Loucy (cell line): ENCODE measurements at regions not wholly inside any gene's neighbourhood (a gene's known extent, or its start where the extent isn't known, plus 50 kb on each side); places are given as distances from the start of the nearest gene placed in this dataset.

Experiments
- H2AFZ ChIP-seq: fragments of 200-600 bp; sonication (generic); 2 replicates; pipeline ENCODE4 v1.6.0; 2016; ENCODE audit warnings: antibody characterized with exemption, mild to moderate bottlenecking, low read length, moderate library complexity
- H3F3A ChIP-seq: fragments of 200-600 bp; 2 replicates; pipeline ENCODE4 v1.6.0; 2016; ENCODE audit warnings: antibody characterized with exemption, low read depth, mild to moderate bottlenecking
- H3K27me3 ChIP-seq: fragments of 200-600 bp; sonication (generic); 2 replicates; pipeline ENCODE4 v1.6.1; 2014; ENCODE audit warnings: low read length, mild to moderate bottlenecking; ENCODE audit not compliant: insufficient read depth, poor library complexity, severe bottlenecking
- H3K36me3 ChIP-seq: fragments of 200-600 bp; sonication (generic); 2 replicates; pipeline ENCODE4 v1.6.1; 2016; ENCODE audit warnings: low read length; ENCODE audit not compliant: insufficient read depth
- H3K4me1 ChIP-seq: fragments of 200-600 bp; sonication (generic); 2 replicates; pipeline ENCODE4 v1.5.1; 2014; ENCODE audit warnings: low read length, mild to moderate bottlenecking; ENCODE audit not compliant: insufficient read depth, poor library complexity, severe bottlenecking
- H3K4me2 ChIP-seq: fragments of 200-600 bp; sonication (generic); 2 replicates; pipeline ENCODE4 v1.6.0; 2014; ENCODE audit warnings: antibody characterized with exemption, low read length, low read depth, mild to moderate bottlenecking; ENCODE audit not compliant: poor library complexity, severe bottlenecking
- H3K4me3 ChIP-seq: fragments of 200-600 bp; sonication (generic); 2 replicates; pipeline ENCODE4 v1.5.1; 2014; ENCODE audit warnings: low read length, mild to moderate bottlenecking, mixed read lengths; ENCODE audit not compliant: poor library complexity, severe bottlenecking
- H3K79me2 ChIP-seq: fragments of 200-600 bp; sonication (generic); 2 replicates; pipeline ENCODE4 v1.6.1; 2014; ENCODE audit warnings: low read length; ENCODE audit not compliant: insufficient read depth
- H3K9ac ChIP-seq: fragments of 200-600 bp; sonication (generic); 2 replicates; pipeline ENCODE4 v1.6.0; 2014; ENCODE audit warnings: mild to moderate bottlenecking, low read depth, low read length, moderate library complexity; ENCODE audit not compliant: poor library complexity, severe bottlenecking
- H3K9me2 ChIP-seq: fragments of 200-600 bp; sonication (generic); replicated peaks from 2 replicates; pipeline ENCODE4 v1.6.1; 2016; ENCODE audit warnings: low read depth, low read length, mixed read lengths
- H3K9me3 ChIP-seq: fragments of 200-600 bp; sonication (generic); 2 replicates; pipeline ENCODE4 v1.6.1; 2014; ENCODE audit warnings: mild to moderate bottlenecking, antibody characterized with exemption, low read length, low read depth; ENCODE audit not compliant: insufficient read depth
- H4K20me1 ChIP-seq: fragments of 200-600 bp; sonication (generic); 2 replicates; pipeline ENCODE4 v1.6.0; 2014; ENCODE audit warnings: antibody characterized with exemption, low read length, mild to moderate bottlenecking; ENCODE audit not compliant: insufficient read depth, poor library complexity, severe bottlenecking
- EZH2phosphoT487 ChIP-seq: fragments of 200-600 bp; IDR thresholded peaks from 2 replicates; pipeline ENCODE4 v1.6.1; 2018; ENCODE audit warnings: antibody characterized with exemption, mild to moderate bottlenecking, moderate library complexity, borderline replicate concordance
- TF ChIP-seq, protein P1 (sequence below): fragments of 200-600 bp; sonication (generic); conservative IDR thresholded peaks from 2 replicates; pipeline ENCODE4 v1.5.1; 2014; ENCODE audit warnings: mild to moderate bottlenecking, antibody characterized with exemption, low read length

DNA sequence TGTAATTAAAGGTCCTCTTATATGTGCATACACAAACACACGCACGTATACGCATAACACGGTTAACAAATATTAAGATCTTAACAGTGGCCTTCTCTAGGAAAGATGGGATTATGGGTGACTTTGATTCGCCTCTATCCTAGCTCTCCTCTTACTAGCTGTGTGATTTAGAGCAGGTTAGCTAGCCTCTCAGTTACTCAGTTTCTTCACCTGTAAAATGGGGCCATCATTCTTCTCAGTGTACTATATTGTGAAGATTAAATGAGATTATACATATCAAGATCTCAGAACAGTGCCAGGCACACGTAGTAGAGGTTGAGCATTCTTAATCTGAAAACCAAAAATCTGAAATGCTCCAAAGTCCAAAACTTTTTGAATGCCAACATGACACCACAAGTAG lies 159.3 kb downstream of the BCOR start:
- H3K9ac ChIP-seq: peak overlapping the region; percentile 99
- no peaks in the 10 kb centered on the region for H3K36me3 ChIP-seq
- H4K20me1 ChIP-seq: no peaks in the 10 kb centered on the region
- H3K9me2 ChIP-seq: no peaks in the 10 kb centered on the region
- no peak overlapping the region for H2AFZ ChIP-seq
- H3K27me3 ChIP-seq: no peaks in the 10 kb centered on the region
- no peaks in the 10 kb centered on the region for H3F3A ChIP-seq
- TF ChIP-seq EZH2phosphoT487: no peak
- TF ChIP-seq, protein P1, sequence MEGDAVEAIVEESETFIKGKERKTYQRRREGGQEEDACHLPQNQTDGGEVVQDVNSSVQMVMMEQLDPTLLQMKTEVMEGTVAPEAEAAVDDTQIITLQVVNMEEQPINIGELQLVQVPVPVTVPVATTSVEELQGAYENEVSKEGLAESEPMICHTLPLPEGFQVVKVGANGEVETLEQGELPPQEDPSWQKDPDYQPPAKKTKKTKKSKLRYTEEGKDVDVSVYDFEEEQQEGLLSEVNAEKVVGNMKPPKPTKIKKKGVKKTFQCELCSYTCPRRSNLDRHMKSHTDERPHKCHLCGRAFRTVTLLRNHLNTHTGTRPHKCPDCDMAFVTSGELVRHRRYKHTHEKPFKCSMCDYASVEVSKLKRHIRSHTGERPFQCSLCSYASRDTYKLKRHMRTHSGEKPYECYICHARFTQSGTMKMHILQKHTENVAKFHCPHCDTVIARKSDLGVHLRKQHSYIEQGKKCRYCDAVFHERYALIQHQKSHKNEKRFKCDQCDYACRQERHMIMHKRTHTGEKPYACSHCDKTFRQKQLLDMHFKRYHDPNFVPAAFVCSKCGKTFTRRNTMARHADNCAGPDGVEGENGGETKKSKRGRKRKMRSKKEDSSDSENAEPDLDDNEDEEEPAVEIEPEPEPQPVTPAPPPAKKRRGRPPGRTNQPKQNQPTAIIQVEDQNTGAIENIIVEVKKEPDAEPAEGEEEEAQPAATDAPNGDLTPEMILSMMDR: no peak
- H3K4me1 ChIP-seq: peaks cover 12% of the 10 kb centered on the region
- peaks cover 21% of the 10 kb centered on the region for H3K79me2 ChIP-seq
- H3K4me2 ChIP-seq: peak overlapping the region; percentile 95
- H3K4me3 ChIP-seq: peak overlapping the region; percentile 90
- H3K9me3 ChIP-seq: no peaks in the 10 kb centered on the region

DNA sequence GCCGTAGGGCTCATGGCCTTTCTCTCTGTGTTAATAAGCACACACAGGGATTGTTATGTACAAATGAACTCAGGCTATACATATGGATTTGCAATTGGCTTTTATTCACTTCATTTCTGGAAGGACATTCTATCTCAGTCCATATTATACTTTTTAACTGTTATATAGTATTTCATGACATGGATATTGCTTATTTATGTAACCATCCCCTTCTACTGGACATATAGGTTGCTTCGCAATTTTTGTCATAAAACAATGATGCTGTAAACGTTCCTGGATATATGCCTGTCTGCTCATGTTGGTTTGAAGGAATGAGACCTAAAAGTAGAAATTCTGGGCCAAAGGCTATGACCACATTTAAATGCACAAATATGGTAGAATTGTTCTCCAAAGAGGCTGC lies 158.1 kb downstream of the BCOR start:
- no peaks in the 10 kb centered on the region for H3F3A ChIP-seq
- H3K9me2 ChIP-seq: no peaks in the 10 kb centered on the region
- H3K4me1 ChIP-seq: peaks cover 12% of the 10 kb centered on the region
- TF ChIP-seq EZH2phosphoT487: no peak
- TF ChIP-seq, protein P1: no peak
- no peak overlapping the region for H3K4me3 ChIP-seq
- H3K4me2 ChIP-seq: no peak overlapping the region
- H3K27me3 ChIP-seq: no peaks in the 10 kb centered on the region
- no peaks in the 10 kb centered on the region for H3K36me3 ChIP-seq
- H3K9me3 ChIP-seq: no peaks in the 10 kb centered on the region
- peaks cover 21% of the 10 kb centered on the region for H3K79me2 ChIP-seq
- H3K9ac ChIP-seq: no peak overlapping the region
- H2AFZ ChIP-seq: no peak overlapping the region
- H4K20me1 ChIP-seq: no peaks in the 10 kb centered on the region

DNA sequence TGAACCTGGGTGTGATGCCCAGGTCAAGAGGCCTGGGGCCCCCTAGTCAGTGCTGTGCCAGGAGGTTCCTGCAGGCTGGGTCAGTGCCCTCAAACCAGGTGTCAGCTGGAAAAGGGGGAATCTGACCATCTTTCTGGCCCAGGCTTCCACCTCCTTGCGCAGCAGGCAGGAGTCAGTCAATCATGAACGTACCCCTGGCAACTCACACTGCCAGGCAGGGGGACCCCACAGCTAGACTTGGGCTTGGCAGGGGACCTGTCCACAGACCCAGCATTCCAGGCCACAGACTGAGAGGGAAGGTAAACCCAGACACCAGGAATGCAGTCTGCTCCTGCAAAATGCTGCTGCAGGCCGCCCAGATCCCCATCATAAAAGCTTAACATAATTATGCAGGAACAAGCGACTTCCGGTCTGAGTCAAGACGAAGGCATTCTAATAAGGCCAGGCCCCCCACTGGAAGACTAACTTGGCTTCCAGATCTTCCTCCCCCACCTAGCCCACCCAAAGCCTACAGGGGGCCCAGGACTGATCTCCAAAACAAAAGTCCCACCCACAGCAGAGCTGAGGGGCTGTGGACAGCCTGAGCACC lies 156.3 kb downstream of the BCOR start:
- no peak overlapping the region for H3K9ac ChIP-seq
- H3K9me3 ChIP-seq: no peaks in the 10 kb centered on the region
- H3K4me3 ChIP-seq: no peak overlapping the region
- H3K36me3 ChIP-seq: no peaks in the 10 kb centered on the region
- no peaks in the 10 kb centered on the region for H3F3A ChIP-seq
- H4K20me1 ChIP-seq: no peaks in the 10 kb centered on the region
- H3K79me2 ChIP-seq: peaks cover 16% of the 10 kb centered on the region
- peaks cover 7% of the 10 kb centered on the region for H3K4me1 ChIP-seq
- no peak overlapping the region for H3K4me2 ChIP-seq
- H2AFZ ChIP-seq: no peak overlapping the region
- H3K27me3 ChIP-seq: no peaks in the 10 kb centered on the region
- TF ChIP-seq, protein P1: no peak
- TF ChIP-seq EZH2phosphoT487: no peak
- H3K9me2 ChIP-seq: no peaks in the 10 kb centered on the region
